ENCODE measurements at regions not wholly inside any gene's neighbourhood (a gene's known extent, or its start where the extent isn't known, plus 50 kb on each side); places are given as distances from the start of the nearest gene placed in this dataset.

- TF ChIP-seq, protein P1, sequence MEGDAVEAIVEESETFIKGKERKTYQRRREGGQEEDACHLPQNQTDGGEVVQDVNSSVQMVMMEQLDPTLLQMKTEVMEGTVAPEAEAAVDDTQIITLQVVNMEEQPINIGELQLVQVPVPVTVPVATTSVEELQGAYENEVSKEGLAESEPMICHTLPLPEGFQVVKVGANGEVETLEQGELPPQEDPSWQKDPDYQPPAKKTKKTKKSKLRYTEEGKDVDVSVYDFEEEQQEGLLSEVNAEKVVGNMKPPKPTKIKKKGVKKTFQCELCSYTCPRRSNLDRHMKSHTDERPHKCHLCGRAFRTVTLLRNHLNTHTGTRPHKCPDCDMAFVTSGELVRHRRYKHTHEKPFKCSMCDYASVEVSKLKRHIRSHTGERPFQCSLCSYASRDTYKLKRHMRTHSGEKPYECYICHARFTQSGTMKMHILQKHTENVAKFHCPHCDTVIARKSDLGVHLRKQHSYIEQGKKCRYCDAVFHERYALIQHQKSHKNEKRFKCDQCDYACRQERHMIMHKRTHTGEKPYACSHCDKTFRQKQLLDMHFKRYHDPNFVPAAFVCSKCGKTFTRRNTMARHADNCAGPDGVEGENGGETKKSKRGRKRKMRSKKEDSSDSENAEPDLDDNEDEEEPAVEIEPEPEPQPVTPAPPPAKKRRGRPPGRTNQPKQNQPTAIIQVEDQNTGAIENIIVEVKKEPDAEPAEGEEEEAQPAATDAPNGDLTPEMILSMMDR (IDR thresholded peaks at IDR 0.05; ENCODE audit: insufficient read depth, low read depth, low read length) = peak; percentile 13
- TF ChIP-seq EZH2 (IDR thresholded peaks at IDR 0.05; ENCODE audit: insufficient read depth, low read length) = no peak
Measured at GRCh38 chr18:56238576-56238975, 399.8 kb downstream of the TXNL1 start.
